CD14-positive monocyte (primary cell): ENCODE measurements at regions not wholly inside any gene's neighbourhood (a gene's known extent, or its start where the extent isn't known, plus 50 kb on each side); places are given as distances from the start of the nearest gene placed in this dataset.

Experiments used
- DNase-seq, 3 donors: peaks; one replicate each; pipeline ENCODE4 v3.0.0-alpha.2; 2011 to 2022
- H2AFZ ChIP-seq: 2 replicates; pipeline ENCODE4 v1.6.0; 2012; ENCODE audit warnings: mild to moderate bottlenecking, low read depth, low read length, inconsistent platforms; ENCODE audit not compliant: insufficient read depth, poor library complexity, severe bottlenecking
- H3K27ac ChIP-seq, 2 donors: 1 replicate in 1 of 2; 2 replicates in 1 of 2; pipeline ENCODE4 v1.5.1; 2012 to 2013; ENCODE audit warnings: low read length in 2 of 2, control low read depth in 1 of 2, inconsistent platforms in 1 of 2, low read depth in 1 of 2, mild to moderate bottlenecking in 1 of 2
- H3K27me3 ChIP-seq, 2 donors: one replicate each; pipeline versions ENCODE4 v1.6.0 to v1.6.1; 2011 to 2013; ENCODE audit warnings: low read length in 2 of 2; ENCODE audit not compliant: control insufficient read depth in 2 of 2, insufficient read depth in 2 of 2
- H3K36me3 ChIP-seq, 2 donors: replicated peaks in 1 of 2; 1 replicate in 1 of 2; 2 replicates in 1 of 2; pipeline versions ENCODE4 v1.5.1 to v1.6.1; 2012 to 2013; ENCODE audit warnings: low read length in 2 of 2, control low read depth in 1 of 2, inconsistent platforms in 1 of 2, mild to moderate bottlenecking in 1 of 2; ENCODE audit not compliant: insufficient read depth in 2 of 2, control insufficient read depth in 1 of 2
- H3K4me1 ChIP-seq, 2 donors: 1 replicate in 1 of 2; 2 replicates in 1 of 2; pipeline versions ENCODE4 v1.5.1 to v1.6.1; 2012 to 2013; ENCODE audit warnings: low read length in 2 of 2, control low read depth in 1 of 2, inconsistent platforms in 1 of 2, mild to moderate bottlenecking in 1 of 2, moderate library complexity in 1 of 2; ENCODE audit not compliant: insufficient read depth in 2 of 2, control insufficient read depth in 1 of 2
- H3K4me2 ChIP-seq: replicated peaks from 2 replicates; pipeline ENCODE3; 2012; ENCODE audit warnings: low read length, moderate library complexity, mild to moderate bottlenecking; ENCODE audit not compliant: poor library complexity, severe bottlenecking; ENCODE audit errors: extremely low read depth
- H3K4me3 ChIP-seq, 3 experiments: fragments of 200-600 bp in 1 of 3; sonication (generic) in 1 of 3; replicated peaks in 1 of 3; 1 replicate in 2 of 3; 2 replicates in 1 of 3; pipeline ENCODE4 v1.5.1; 2011 to 2013; ENCODE audit warnings: low read length in 3 of 3, mild to moderate bottlenecking in 3 of 3, control low read depth in 2 of 3, low read depth in 2 of 3, inconsistent platforms in 1 of 3, moderate library complexity in 1 of 3
- H3K79me2 ChIP-seq: 2 replicates; pipeline ENCODE4 v1.6.0; 2012; ENCODE audit warnings: mild to moderate bottlenecking, control low read depth, inconsistent platforms, low read length, moderate library complexity; ENCODE audit not compliant: insufficient read depth
- H3K9ac ChIP-seq: 2 replicates; pipeline ENCODE4 v1.6.0; 2017; ENCODE audit warnings: low read length, mild to moderate bottlenecking; ENCODE audit not compliant: insufficient read depth, poor library complexity, severe bottlenecking
- H3K9me3 ChIP-seq, 2 donors: replicated peaks in 1 of 2; 1 replicate in 1 of 2; 2 replicates in 1 of 2; pipeline versions ENCODE4 v1.5.1 to v1.6.1; 2012 to 2013; ENCODE audit warnings: low read length in 2 of 2, control low read depth in 1 of 2; ENCODE audit not compliant: control insufficient read depth in 1 of 2, insufficient read depth in 1 of 2
- H4K20me1 ChIP-seq: 2 replicates; pipeline ENCODE4 v1.6.0; 2012; ENCODE audit warnings: mild to moderate bottlenecking, low read length, control low read depth, moderate library complexity; ENCODE audit not compliant: insufficient read depth
- H3K27ac Mint-ChIP-seq, 7 donors: one replicate each; pipeline ENCODE4 v1.8.0; 2020; ENCODE audit warnings: mild to moderate bottlenecking in 7 of 7, mixed read lengths in 7 of 7, moderate library complexity in 6 of 7, inconsistent platforms in 2 of 7
- H3K27me3 Mint-ChIP-seq, 3 donors: one replicate each; pipeline ENCODE4 v1.8.0; 2021 to 2022; ENCODE audit warnings: low read depth in 3 of 3, mild to moderate bottlenecking in 3 of 3, mixed read lengths in 3 of 3, moderate library complexity in 3 of 3, inconsistent platforms in 1 of 3
- H3K36me3 Mint-ChIP-seq, 2 donors: one replicate each; pipeline ENCODE4 v1.8.0; 2020; ENCODE audit warnings: mixed read lengths in 2 of 2, inconsistent platforms in 1 of 2, mild to moderate bottlenecking in 1 of 2
- H3K4me1 Mint-ChIP-seq: one replicate; pipeline ENCODE4 v1.8.0; 2020; ENCODE audit warnings: mild to moderate bottlenecking, mixed read lengths
- H3K4me3 Mint-ChIP-seq, 2 donors: one replicate each; pipeline ENCODE4 v1.8.0; 2020; ENCODE audit warnings: mild to moderate bottlenecking in 2 of 2, mixed read lengths in 2 of 2, moderate library complexity in 1 of 2
- H3K9me3 Mint-ChIP-seq, 7 donors: one replicate each; pipeline ENCODE4 v1.8.0; 2020 to 2022; ENCODE audit warnings: mixed read lengths in 7 of 7, mild to moderate bottlenecking in 6 of 7, moderate library complexity in 6 of 7, inconsistent platforms in 2 of 7
- WGBS: methylation state at CpG from one replicate; pipeline ENCODE4 v1.1.5; 2013; ENCODE audit warnings: missing lambda C conversion rate; ENCODE audit not compliant: insufficient coverage; 5-methylcytosine and 5-hydroxymethylcytosine counted together
- intact Hi-C, 2 donors: fragments of 100-400 bp; cut with micrococcal nuclease; formaldehyde crosslinking; loops; one replicate each; pipeline versions ENCODE4 v1.15.0 to v1.15.1; 2023
- TF ChIP-seq, protein P1 (sequence below): fragments of 200-600 bp; IDR thresholded peaks from one replicate; pipeline ENCODE4 v1.8.0; 2022; ENCODE audit warnings: antibody characterized with exemption, mild to moderate bottlenecking

DNA sequence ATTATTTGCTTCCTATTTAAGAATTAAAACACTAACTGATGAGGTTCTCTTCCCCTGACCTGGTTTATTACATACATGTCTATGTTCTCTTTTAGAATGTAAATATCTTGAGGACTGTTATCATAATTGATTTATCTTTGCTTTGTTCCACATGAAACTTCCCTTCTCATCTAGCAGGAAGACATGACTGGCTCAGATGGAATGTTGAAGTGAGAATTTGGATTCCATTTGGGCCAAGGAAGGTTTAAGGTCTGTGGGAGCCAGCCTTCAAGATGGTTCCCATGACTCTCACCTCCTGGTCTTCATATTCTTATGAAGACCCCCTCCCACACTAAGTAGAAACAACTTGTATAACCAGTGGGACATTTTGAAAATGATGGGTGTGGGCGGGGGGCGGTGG lies 222.2 kb upstream of the GADL1 start:
- H3K9ac ChIP-seq: no peak overlapping the region
- no peak overlapping the region for H3K27ac ChIP-seq
- H3K36me3 ChIP-seq: no peaks in the 10 kb centered on the region
- H2AFZ ChIP-seq: no peak overlapping the region
- H3K9me3 Mint-ChIP-seq: peaks cover 0 to 12% (median 7%) of the 10 kb centered on the region in 7 donors
- no peak overlapping the region for H3K4me2 ChIP-seq
- no CpG with 5 or more reads among the region's 2 CpGs for WGBS
- no peak overlapping the region for H3K27ac Mint-ChIP-seq
- H3K4me3 Mint-ChIP-seq: no peak overlapping the region
- no peak overlapping the region for H3K4me3 ChIP-seq
- H3K4me1 Mint-ChIP-seq: no peaks in the 10 kb centered on the region
- TF ChIP-seq, protein P1, sequence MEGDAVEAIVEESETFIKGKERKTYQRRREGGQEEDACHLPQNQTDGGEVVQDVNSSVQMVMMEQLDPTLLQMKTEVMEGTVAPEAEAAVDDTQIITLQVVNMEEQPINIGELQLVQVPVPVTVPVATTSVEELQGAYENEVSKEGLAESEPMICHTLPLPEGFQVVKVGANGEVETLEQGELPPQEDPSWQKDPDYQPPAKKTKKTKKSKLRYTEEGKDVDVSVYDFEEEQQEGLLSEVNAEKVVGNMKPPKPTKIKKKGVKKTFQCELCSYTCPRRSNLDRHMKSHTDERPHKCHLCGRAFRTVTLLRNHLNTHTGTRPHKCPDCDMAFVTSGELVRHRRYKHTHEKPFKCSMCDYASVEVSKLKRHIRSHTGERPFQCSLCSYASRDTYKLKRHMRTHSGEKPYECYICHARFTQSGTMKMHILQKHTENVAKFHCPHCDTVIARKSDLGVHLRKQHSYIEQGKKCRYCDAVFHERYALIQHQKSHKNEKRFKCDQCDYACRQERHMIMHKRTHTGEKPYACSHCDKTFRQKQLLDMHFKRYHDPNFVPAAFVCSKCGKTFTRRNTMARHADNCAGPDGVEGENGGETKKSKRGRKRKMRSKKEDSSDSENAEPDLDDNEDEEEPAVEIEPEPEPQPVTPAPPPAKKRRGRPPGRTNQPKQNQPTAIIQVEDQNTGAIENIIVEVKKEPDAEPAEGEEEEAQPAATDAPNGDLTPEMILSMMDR: no peak
- no peaks in the 10 kb centered on the region for H3K27me3 Mint-ChIP-seq
- H3K4me1 ChIP-seq: no peaks in the 10 kb centered on the region
- H3K27me3 ChIP-seq: no peaks in the 10 kb centered on the region
- H3K79me2 ChIP-seq: no peaks in the 10 kb centered on the region
- DNase-seq: no peak
- no peaks in the 10 kb centered on the region for H3K36me3 Mint-ChIP-seq
- no peaks in the 10 kb centered on the region for H4K20me1 ChIP-seq
- H3K9me3 ChIP-seq: peaks cover 0 to 3% of the 10 kb centered on the region in 2 donors
- intact Hi-C loops: no loop called here

DNA sequence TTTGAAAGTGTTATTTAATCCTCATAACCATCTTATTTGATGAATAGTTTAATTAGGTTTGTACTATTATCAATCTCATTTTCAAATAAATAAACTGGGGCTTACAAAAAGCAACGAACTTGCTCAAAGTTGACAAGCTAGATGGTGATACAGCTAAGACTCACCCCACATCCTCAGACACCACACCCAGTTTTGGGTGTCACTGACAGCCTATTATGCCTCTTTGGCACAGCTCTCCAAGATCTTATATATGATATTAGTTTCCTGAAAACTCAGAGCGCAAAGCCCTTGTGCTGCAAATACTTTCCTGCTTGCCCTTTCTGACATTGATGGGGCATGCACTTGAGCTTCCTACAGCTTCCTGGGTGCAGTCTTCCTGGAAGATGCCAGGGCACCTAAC lies 223.4 kb upstream of the GADL1 start:
- H3K9ac ChIP-seq: no peak overlapping the region
- intact Hi-C loops: no loop called here
- H3K27me3 ChIP-seq: no peaks in the 10 kb centered on the region
- no peak overlapping the region for H2AFZ ChIP-seq
- peaks cover 0 to 9% (median 7%) of the 10 kb centered on the region in 7 donors for H3K9me3 Mint-ChIP-seq
- H4K20me1 ChIP-seq: no peaks in the 10 kb centered on the region
- no peaks in the 10 kb centered on the region for H3K4me1 Mint-ChIP-seq
- H3K27me3 Mint-ChIP-seq: no peaks in the 10 kb centered on the region
- no peak overlapping the region for H3K27ac ChIP-seq
- no peaks in the 10 kb centered on the region for H3K4me1 ChIP-seq
- H3K4me2 ChIP-seq: no peak overlapping the region
- WGBS: 100% methylated on average over 2 of the region's 2 CpGs
- no peak overlapping the region for H3K4me3 Mint-ChIP-seq
- H3K79me2 ChIP-seq: no peaks in the 10 kb centered on the region
- no peaks in the 10 kb centered on the region for H3K36me3 Mint-ChIP-seq
- H3K4me3 ChIP-seq: no peak overlapping the region
- no peaks in the 10 kb centered on the region for H3K36me3 ChIP-seq
- TF ChIP-seq, protein P1: no peak
- peaks cover 0 to 3% of the 10 kb centered on the region in 2 donors for H3K9me3 ChIP-seq
- H3K27ac Mint-ChIP-seq: no peak overlapping the region
- DNase-seq: no peak
